ENCODE measurements at regions not wholly inside any gene's neighbourhood (a gene's known extent, or its start where the extent isn't known, plus 50 kb on each side); places are given as distances from the start of the nearest gene placed in this dataset.

DNA sequence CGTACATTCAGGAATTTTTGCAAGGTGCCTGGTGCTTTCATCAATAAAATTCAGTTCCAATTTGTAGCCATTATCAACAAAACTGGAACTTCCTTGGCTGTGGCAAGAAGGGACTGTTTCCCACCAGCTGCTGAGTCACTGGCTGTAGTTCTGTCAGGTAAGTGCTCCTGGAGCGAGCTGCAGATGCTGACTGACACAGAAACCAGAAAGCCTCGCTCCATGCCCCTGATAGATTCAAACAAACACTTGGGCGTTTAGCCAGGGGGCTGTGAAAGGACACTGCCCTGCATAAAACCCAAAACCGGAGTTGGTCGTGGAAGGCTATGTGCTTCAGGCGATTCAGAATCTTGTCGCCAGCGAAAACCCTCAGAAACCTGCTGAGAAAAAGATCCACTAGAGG, 188.4 kb upstream of the FAM9B start:
- H3K4me3 ChIP-seq (ENCODE audit: low read depth, low read length), result no peak overlapping the region
- no peak for DNase-seq (ENCODE audit: low read depth)
- TF ChIP-seq, protein P1, sequence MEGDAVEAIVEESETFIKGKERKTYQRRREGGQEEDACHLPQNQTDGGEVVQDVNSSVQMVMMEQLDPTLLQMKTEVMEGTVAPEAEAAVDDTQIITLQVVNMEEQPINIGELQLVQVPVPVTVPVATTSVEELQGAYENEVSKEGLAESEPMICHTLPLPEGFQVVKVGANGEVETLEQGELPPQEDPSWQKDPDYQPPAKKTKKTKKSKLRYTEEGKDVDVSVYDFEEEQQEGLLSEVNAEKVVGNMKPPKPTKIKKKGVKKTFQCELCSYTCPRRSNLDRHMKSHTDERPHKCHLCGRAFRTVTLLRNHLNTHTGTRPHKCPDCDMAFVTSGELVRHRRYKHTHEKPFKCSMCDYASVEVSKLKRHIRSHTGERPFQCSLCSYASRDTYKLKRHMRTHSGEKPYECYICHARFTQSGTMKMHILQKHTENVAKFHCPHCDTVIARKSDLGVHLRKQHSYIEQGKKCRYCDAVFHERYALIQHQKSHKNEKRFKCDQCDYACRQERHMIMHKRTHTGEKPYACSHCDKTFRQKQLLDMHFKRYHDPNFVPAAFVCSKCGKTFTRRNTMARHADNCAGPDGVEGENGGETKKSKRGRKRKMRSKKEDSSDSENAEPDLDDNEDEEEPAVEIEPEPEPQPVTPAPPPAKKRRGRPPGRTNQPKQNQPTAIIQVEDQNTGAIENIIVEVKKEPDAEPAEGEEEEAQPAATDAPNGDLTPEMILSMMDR (IDR thresholded peaks at IDR 0.05; ENCODE audit: insufficient read depth, low read depth, low read length), result no peak

DNA sequence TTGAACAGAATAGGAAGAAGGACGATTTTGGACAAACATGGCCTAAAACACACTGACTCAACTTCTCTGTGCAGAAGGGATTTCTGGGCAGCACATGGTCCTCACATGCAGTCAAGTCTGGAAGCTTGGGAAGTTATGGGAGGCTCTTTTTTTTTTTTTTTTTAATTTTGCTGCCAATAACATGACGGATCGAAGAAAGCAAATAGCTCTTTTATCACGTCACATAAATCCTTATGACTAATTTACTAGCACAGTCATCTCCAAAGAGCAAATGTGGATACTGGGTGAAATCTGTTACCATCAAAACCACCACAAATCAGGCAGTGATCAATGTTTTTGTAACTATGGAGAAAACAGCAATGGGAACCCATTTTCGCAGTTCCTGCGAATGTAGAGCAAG, 193.3 kb upstream of the FAM9B start:
- TF ChIP-seq, protein P1 (IDR thresholded peaks at IDR 0.05; ENCODE audit: insufficient read depth, low read depth, low read length), result no peak
- no peak overlapping the region for H3K4me3 ChIP-seq (ENCODE audit: low read depth, low read length)
- DNase-seq (ENCODE audit: low read depth), result peak; percentile 46

DNA sequence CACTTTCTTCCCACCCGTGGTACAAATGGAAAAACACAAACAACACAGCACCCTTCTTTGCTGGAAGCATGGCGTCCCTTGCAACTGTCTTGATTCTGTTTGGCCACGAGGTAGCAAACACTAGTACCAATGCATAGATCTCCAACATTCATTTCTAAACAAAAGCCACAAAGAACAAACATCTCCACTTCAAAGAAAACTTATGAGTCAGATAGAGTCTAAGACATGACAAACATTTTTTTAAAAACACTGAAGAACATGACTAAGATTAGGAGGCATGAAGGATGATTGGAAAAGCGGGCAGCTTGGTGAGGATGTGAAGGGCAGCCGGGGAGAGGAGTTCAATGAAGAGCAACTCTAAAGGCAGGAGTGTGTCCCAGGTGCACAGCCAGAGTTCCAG, 197.6 kb upstream of the FAM9B start:
- DNase-seq (ENCODE audit: low read depth), result peak; percentile 42
- TF ChIP-seq, protein P1 (IDR thresholded peaks at IDR 0.05; ENCODE audit: insufficient read depth, low read depth, low read length), result no peak
- H3K4me3 ChIP-seq (ENCODE audit: low read depth, low read length), result no peak overlapping the region

DNA sequence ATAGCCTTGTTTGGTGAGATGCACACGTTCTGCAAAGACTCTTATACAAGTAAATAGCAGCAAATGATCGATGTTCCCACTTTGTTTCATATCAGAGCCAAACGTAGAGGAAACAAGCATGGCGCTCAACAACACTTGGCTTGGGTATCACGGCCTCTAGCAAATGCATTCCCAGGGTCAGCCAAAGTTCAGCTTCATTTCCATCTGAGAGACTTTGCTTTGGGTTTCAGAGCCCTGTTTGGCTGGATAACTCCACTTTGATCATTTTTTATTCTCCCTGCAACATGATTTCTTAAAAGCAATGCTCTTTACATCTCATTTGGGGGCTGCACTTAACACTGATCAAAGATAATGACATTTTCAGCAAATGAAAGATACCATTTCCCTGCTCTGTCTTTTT, 199.2 kb upstream of the FAM9B start:
- TF ChIP-seq, protein P1 (IDR thresholded peaks at IDR 0.05; ENCODE audit: insufficient read depth, low read depth, low read length), result no peak
- no peak overlapping the region for H3K4me3 ChIP-seq (ENCODE audit: low read depth, low read length)
- no peak for DNase-seq (ENCODE audit: low read depth)

DNA sequence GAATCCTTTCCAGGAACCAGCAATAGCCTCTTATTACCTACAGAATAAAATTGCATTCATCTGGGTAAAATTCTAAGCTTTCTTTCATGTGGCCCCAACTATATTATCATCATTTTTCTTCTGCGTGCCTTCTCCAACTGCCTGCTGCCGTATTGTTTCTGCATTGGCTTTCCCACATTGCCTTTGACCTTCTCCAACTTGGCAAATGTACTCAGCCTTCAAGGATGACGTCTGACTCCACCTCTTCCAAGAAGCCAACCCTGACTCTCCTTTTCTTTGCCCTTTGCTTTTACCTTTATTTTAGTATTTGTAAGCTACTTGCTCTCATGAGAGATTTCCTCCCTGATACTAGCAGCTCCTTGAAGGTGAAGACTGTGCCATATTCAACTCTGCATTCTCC, 200.4 kb upstream of the FAM9B start:
- TF ChIP-seq, protein P1 (IDR thresholded peaks at IDR 0.05; ENCODE audit: insufficient read depth, low read depth, low read length), result no peak
- no peak for DNase-seq (ENCODE audit: low read depth)
- no peak overlapping the region for H3K4me3 ChIP-seq (ENCODE audit: low read depth, low read length)

DNA sequence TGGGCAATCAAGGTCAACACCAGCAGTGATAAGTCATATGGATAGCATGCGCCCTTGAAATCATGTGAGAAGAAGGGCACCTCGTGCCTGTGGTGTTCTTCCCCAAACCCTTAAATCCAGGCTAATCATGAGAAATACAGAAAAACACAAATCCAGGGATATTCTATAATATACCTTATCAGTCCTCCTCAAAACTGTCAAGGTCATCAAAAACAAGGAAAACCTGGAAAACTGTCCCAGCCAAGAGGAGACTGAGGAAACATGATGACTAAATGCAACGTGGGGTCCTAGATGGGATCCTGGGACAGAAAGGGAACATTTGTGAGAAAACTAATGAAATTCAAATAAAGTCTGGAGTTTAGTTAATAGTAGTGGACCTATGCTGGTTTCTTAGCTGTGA, 201.8 kb upstream of the FAM9B start:
- no peak for DNase-seq (ENCODE audit: low read depth)
- no peak overlapping the region for H3K4me3 ChIP-seq (ENCODE audit: low read depth, low read length)
- TF ChIP-seq, protein P1 (IDR thresholded peaks at IDR 0.05; ENCODE audit: insufficient read depth, low read depth, low read length), result no peak

DNA sequence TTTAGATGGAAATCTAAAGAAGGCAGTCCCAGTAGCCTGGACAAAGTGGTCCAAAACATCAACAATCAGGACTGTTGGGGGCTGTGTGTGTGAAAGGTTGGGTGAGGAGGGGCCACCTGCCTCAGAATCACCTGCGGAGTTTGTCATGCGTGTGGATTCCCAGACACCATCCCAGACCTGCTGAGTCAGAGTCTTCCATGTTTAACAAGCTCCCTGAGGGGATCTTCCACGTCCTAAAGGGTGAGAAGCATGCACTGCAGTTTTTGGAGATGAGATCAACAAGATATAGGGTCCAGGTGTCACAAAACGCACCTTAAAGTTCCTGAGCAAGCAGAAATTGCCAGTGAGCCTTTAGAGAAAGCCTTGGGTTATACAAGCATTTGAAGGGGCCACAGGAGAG, 207.0 kb upstream of the FAM9B start:
- TF ChIP-seq, protein P1 (IDR thresholded peaks at IDR 0.05; ENCODE audit: insufficient read depth, low read depth, low read length), result no peak
- no peak overlapping the region for H3K4me3 ChIP-seq (ENCODE audit: low read depth, low read length)
- no peak for DNase-seq (ENCODE audit: low read depth)
